Liver (tissue), 8 donors: ENCODE measurements at regions not wholly inside any gene's neighbourhood (a gene's known extent, or its start where the extent isn't known, plus 50 kb on each side); places are given as distances from the start of the nearest gene placed in this dataset.

Experiments used
- DNase-seq: peaks from one replicate; pipeline ENCODE4 v3.0.0-alpha.2; 2017; ENCODE audit warnings: low spot score
- H3K27ac ChIP-seq, 2 donors: one replicate each; pipeline ENCODE4 v1.7.0; 2013; ENCODE audit warnings: inconsistent platforms in 2 of 2, low read length in 2 of 2, control low read depth in 1 of 2, low read depth in 1 of 2, mild to moderate bottlenecking in 1 of 2
- H3K27me3 ChIP-seq, 4 donors: one replicate each; pipeline versions ENCODE4 v1.6.1 to v1.7.0; 2013; ENCODE audit warnings: low read length in 3 of 4, inconsistent platforms in 1 of 4, mild to moderate bottlenecking in 1 of 4, moderate library complexity in 1 of 4; ENCODE audit not compliant: control insufficient read depth in 4 of 4, insufficient read depth in 4 of 4
- H3K36me3 ChIP-seq, 4 donors: one replicate each; pipeline versions ENCODE4 v1.6.1 to v1.7.0; 2013; ENCODE audit warnings: low read length in 3 of 4, mild to moderate bottlenecking in 3 of 4, low read depth in 1 of 4, moderate library complexity in 1 of 4; ENCODE audit not compliant: control insufficient read depth in 4 of 4, insufficient read depth in 3 of 4
- H3K4me1 ChIP-seq, 4 donors: one replicate each; pipeline versions ENCODE4 v1.6.1 to v1.7.0; 2013; ENCODE audit warnings: low read length in 3 of 4, mild to moderate bottlenecking in 3 of 4, moderate library complexity in 1 of 4; ENCODE audit not compliant: control insufficient read depth in 4 of 4, insufficient read depth in 4 of 4
- H3K4me3 ChIP-seq, 3 donors: one replicate each; pipeline versions ENCODE4 v1.6.1 to v1.7.0; 2013; ENCODE audit warnings: low read length in 3 of 3, control low read depth in 1 of 3, low read depth in 1 of 3, mild to moderate bottlenecking in 1 of 3
- H3K9ac ChIP-seq, 2 donors: one replicate each; pipeline ENCODE4 v1.7.0; 2013; ENCODE audit warnings: low read length in 2 of 2, mild to moderate bottlenecking in 2 of 2, moderate library complexity in 2 of 2, control low read depth in 1 of 2, low read depth in 1 of 2
- H3K9me3 ChIP-seq, 4 donors: one replicate each; pipeline versions ENCODE4 v1.6.1 to v1.7.0; 2013; ENCODE audit warnings: low read length in 3 of 4; ENCODE audit not compliant: control insufficient read depth in 4 of 4
- CTCF ChIP-seq: fragments of 150-350 bp; IDR thresholded peaks from 2 replicates; pipeline ENCODE4 v1.5.1; 2017; ENCODE audit warnings: improper control_type of control experiment, low read depth, low read length; ENCODE audit not compliant: missing input control
- EGR1 ChIP-seq, 2 donors: IDR thresholded peaks; 2 replicates each; pipeline ENCODE4 v1.6.1; 2016 to 2018; ENCODE audit warnings: antibody characterized with exemption in 2 of 2, low read depth in 2 of 2
- FOXA1 ChIP-seq: IDR thresholded peaks from 2 replicates; pipeline ENCODE4 v1.6.1; 2016; ENCODE audit warnings: antibody characterized with exemption
- FOXA2 ChIP-seq: IDR thresholded peaks from 2 replicates; pipeline ENCODE4 v1.6.1; 2016; ENCODE audit warnings: antibody characterized with exemption
- HNF4A ChIP-seq, 2 donors: conservative IDR thresholded peaks; 2 replicates each; pipeline ENCODE4 v1.6.1; 2016; ENCODE audit warnings: antibody characterized with exemption in 2 of 2, mild to moderate bottlenecking in 2 of 2
- HNF4G ChIP-seq: IDR thresholded peaks from 2 replicates; pipeline ENCODE4 v1.6.1; 2016; ENCODE audit warnings: antibody characterized with exemption
- RAD21 ChIP-seq, 2 donors: IDR thresholded peaks; 2 replicates each; pipeline ENCODE4 v1.6.1; 2016; ENCODE audit warnings: antibody characterized with exemption in 2 of 2, mild to moderate bottlenecking in 2 of 2
- REST ChIP-seq: IDR thresholded peaks from 2 replicates; pipeline ENCODE4 v1.6.1; 2016; ENCODE audit warnings: antibody characterized with exemption, mild to moderate bottlenecking
- RXRA ChIP-seq, 2 donors: IDR thresholded peaks; 2 replicates each; pipeline ENCODE4 v1.6.1; 2017 to 2018; ENCODE audit warnings: antibody characterized with exemption in 2 of 2, mild to moderate bottlenecking in 1 of 2
- SP1 ChIP-seq: IDR thresholded peaks from 2 replicates; pipeline ENCODE4 v1.6.1; 2018; ENCODE audit warnings: antibody characterized with exemption, mild to moderate bottlenecking
- TAF1 ChIP-seq: conservative IDR thresholded peaks from 2 replicates; pipeline ENCODE4 v1.6.1; 2016; ENCODE audit warnings: antibody characterized with exemption, mild to moderate bottlenecking
- YY1 ChIP-seq: IDR thresholded peaks from 2 replicates; pipeline ENCODE4 v1.6.1; 2016; ENCODE audit warnings: antibody characterized with exemption, mild to moderate bottlenecking
- WGBS: extraction: QIAGEN DNeasy Blood & Tissue Kit; methylation state at CpG from one replicate; pipeline ENCODE4 v1.1.7; 2013; 5-methylcytosine and 5-hydroxymethylcytosine counted together
- TF ChIP-seq, protein P1 (sequence below): IDR thresholded peaks from 2 replicates; pipeline ENCODE4 v1.6.1; 2016; ENCODE audit warnings: antibody characterized with exemption
- TF ChIP-seq, protein P2 (sequence below): IDR thresholded peaks from 2 replicates; pipeline ENCODE4 v1.6.1; 2016; ENCODE audit warnings: antibody characterized with exemption
- TF ChIP-seq, protein P3 (sequence below): IDR thresholded peaks from 2 replicates; pipeline ENCODE4 v1.6.1; 2016; ENCODE audit warnings: antibody characterized with exemption
- donor health status: healthy.
- donor health status: healthy.
- donor health status: healthy.
- donor health status: healthy.
- donor health status: healthy.

DNA sequence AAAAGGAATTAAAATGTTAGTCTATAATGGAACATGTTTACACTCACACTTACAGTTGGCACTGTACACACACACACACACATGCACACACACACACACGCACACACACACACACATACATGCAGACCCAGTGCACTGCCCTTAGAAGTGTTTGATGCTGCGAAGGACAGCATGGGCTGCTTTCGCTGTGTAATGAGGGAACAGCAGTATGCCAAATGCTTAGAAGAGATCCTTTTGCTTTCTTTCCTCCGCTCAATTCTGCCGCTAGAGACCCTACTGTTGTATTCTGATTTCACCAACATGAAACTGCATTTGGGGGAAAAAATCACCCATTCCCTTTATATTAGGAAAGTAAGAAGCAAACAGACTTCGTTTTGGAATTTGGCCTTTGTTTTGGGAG lies 217.9 kb downstream of the ENGASE start:
- no peak overlapping the region for H3K9ac ChIP-seq
- H3K9me3 ChIP-seq: no peaks in the 10 kb centered on the region
- peaks cover 0 to 2% (median 0%) of the 10 kb centered on the region in 4 donors for H3K27me3 ChIP-seq
- no peak for DNase-seq
- H3K4me3 ChIP-seq: no peak overlapping the region
- no peak overlapping the region for H3K27ac ChIP-seq
- TF ChIP-seq, protein P1, sequence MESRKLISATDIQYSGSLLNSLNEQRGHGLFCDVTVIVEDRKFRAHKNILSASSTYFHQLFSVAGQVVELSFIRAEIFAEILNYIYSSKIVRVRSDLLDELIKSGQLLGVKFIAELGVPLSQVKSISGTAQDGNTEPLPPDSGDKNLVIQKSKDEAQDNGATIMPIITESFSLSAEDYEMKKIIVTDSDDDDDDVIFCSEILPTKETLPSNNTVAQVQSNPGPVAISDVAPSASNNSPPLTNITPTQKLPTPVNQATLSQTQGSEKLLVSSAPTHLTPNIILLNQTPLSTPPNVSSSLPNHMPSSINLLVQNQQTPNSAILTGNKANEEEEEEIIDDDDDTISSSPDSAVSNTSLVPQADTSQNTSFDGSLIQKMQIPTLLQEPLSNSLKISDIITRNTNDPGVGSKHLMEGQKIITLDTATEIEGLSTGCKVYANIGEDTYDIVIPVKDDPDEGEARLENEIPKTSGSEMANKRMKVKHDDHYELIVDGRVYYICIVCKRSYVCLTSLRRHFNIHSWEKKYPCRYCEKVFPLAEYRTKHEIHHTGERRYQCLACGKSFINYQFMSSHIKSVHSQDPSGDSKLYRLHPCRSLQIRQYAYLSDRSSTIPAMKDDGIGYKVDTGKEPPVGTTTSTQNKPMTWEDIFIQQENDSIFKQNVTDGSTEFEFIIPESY: no peak
- TF ChIP-seq YY1 (no peak), RAD21 (IDR thresholded peaks at IDR 0.05) (no peak), REST (no peak), SP1 (no peak), CTCF (no peak), FOXA1 (no peak), HNF4A (conservative IDR thresholded peaks at IDR 0.05) (no peak), EGR1 (IDR thresholded peaks at IDR 0.05; ENCODE audit: low read depth in 2 of 2) (no peak), TAF1 (no peak), RXRA (IDR thresholded peaks at IDR 0.05) (no peak)
- TF ChIP-seq, protein P2, sequence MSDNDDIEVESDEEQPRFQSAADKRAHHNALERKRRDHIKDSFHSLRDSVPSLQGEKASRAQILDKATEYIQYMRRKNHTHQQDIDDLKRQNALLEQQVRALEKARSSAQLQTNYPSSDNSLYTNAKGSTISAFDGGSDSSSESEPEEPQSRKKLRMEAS: no peak
- TF ChIP-seq, protein P3, sequence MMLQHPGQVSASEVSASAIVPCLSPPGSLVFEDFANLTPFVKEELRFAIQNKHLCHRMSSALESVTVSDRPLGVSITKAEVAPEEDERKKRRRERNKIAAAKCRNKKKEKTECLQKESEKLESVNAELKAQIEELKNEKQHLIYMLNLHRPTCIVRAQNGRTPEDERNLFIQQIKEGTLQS: no peak
- WGBS: 77% methylated on average over 6 of the region's 6 CpGs
- no peaks in the 10 kb centered on the region for H3K36me3 ChIP-seq
- no peaks in the 10 kb centered on the region for H3K4me1 ChIP-seq

DNA sequence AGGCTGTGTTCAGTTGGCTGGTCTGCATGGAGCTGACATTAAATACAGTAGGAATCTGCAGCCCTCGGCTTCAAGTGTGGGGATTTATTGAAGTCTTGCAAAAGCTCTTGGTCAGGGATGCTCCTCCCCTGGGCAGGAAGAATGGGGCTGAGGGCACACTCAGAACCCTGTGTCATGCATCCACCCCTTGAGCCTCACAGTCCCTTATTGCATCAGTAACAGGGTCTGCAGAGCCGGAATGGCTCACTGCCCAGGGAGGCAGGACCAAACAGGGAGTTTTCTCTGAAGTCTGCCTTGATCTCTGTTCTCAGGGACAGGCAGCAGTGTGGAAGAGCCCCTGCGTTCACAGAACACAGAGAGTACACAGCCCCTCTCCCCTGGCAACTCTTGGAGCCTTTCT lies 216.8 kb downstream of the ENGASE start:
- 58% methylated on average over 3 of the region's 3 CpGs for WGBS
- DNase-seq: no peak
- H3K27ac ChIP-seq: no peak overlapping the region
- H3K27me3 ChIP-seq: no peaks in the 10 kb centered on the region
- no peak overlapping the region for H3K4me3 ChIP-seq
- H3K9ac ChIP-seq: no peak overlapping the region
- no peaks in the 10 kb centered on the region for H3K36me3 ChIP-seq
- TF ChIP-seq FOXA2 (no peak), EGR1 (IDR thresholded peaks at IDR 0.05; ENCODE audit: low read depth in 2 of 2) (no peak), HNF4G (no peak)
- TF ChIP-seq, protein P2: no peak
- H3K9me3 ChIP-seq: no peaks in the 10 kb centered on the region
- no peaks in the 10 kb centered on the region for H3K4me1 ChIP-seq
